ENCODE measurements at regions not wholly inside any gene's neighbourhood (a gene's known extent, or its start where the extent isn't known, plus 50 kb on each side); places are given as distances from the start of the nearest gene placed in this dataset.

DNA sequence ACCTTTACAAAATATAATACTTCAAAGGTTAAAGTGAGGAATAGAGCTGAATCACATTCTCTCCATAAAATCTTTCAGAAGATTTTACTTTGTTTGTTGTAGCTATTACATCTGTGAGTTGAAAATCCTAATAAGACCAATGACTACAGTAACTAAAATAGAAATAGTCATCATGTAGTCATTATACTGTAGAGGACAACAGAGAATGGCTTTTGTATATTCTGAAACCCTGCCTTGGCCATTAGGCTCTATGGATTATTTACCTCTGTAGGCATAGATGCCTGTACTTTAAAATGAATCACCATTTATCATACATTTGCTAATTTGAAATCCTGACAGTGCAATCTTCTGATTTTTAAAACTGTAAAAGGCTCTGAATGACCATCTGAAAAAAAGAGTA, 923.0 kb downstream of the REEP3 start:
- no peak overlapping the region for H3K27ac ChIP-seq
- H3K27me3 Mint-ChIP-seq (ENCODE audit: insufficient read depth, low read depth) = no peaks in the 10 kb centered on the region
- no peaks in the 10 kb centered on the region for H4K20me1 ChIP-seq (ENCODE audit: low read depth)
- TF ChIP-seq EZH2 (IDR thresholded peaks at IDR 0.05) (no peak), EZH2phosphoT487 (IDR thresholded peaks at IDR 0.05) (no peak)
- TF ChIP-seq, protein P1, sequence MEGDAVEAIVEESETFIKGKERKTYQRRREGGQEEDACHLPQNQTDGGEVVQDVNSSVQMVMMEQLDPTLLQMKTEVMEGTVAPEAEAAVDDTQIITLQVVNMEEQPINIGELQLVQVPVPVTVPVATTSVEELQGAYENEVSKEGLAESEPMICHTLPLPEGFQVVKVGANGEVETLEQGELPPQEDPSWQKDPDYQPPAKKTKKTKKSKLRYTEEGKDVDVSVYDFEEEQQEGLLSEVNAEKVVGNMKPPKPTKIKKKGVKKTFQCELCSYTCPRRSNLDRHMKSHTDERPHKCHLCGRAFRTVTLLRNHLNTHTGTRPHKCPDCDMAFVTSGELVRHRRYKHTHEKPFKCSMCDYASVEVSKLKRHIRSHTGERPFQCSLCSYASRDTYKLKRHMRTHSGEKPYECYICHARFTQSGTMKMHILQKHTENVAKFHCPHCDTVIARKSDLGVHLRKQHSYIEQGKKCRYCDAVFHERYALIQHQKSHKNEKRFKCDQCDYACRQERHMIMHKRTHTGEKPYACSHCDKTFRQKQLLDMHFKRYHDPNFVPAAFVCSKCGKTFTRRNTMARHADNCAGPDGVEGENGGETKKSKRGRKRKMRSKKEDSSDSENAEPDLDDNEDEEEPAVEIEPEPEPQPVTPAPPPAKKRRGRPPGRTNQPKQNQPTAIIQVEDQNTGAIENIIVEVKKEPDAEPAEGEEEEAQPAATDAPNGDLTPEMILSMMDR (IDR thresholded peaks at IDR 0.05) = no peak
- H3K36me3 Mint-ChIP-seq = peaks cover 2% of the 10 kb centered on the region
- H3K79me2 ChIP-seq (ENCODE audit: low read depth) = no peaks in the 10 kb centered on the region
- H3K9me3 ChIP-seq (ENCODE audit: low read depth) = no peaks in the 10 kb centered on the region
- no peak overlapping the region for H3K27ac Mint-ChIP-seq
- H3K4me2 ChIP-seq = no peak overlapping the region
- no peaks in the 10 kb centered on the region for H3K4me1 ChIP-seq
- no peak overlapping the region for H2AFZ ChIP-seq (replicated peaks)
- H3K4me3 Mint-ChIP-seq = no peak overlapping the region
- no peak for DNase-seq (ENCODE audit: low spot score)
- no peak overlapping the region for H3K9ac ChIP-seq
- H3K27me3 ChIP-seq = no peaks in the 10 kb centered on the region
- no peak overlapping the region for H3K4me3 ChIP-seq
- H3K4me1 Mint-ChIP-seq = peaks cover 21% of the 10 kb centered on the region
- peaks cover 7% of the 10 kb centered on the region for H3K9me3 Mint-ChIP-seq
- H3K36me3 ChIP-seq = no peaks in the 10 kb centered on the region
- no peaks in the 10 kb centered on the region for H3F3A ChIP-seq (ENCODE audit: low read depth)

DNA sequence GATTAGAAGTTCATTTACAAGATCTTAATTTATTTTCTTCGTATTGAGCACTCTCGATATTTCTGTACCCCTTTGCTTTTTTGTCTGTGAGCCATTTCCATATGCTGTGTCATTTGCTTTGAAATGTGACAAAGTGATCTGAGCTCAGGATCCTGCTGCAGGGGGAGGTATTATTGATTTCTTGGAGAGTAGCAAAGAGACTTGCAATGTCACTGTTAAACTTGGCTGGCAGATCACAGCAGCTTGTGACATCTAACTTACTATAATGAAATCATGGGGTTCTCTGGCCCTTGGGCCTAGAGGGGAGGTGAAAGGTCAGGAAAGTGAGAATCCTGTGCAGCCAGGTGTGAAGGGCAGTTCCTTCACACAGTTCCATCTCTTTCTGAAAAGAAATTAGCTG, 923.4 kb downstream of the REEP3 start:
- no peaks in the 10 kb centered on the region for H3K4me1 ChIP-seq
- no peaks in the 10 kb centered on the region for H3K27me3 Mint-ChIP-seq (ENCODE audit: insufficient read depth, low read depth)
- no peaks in the 10 kb centered on the region for H3F3A ChIP-seq (ENCODE audit: low read depth)
- peaks cover 2% of the 10 kb centered on the region for H3K36me3 Mint-ChIP-seq
- H3K9me3 Mint-ChIP-seq = peaks cover 4% of the 10 kb centered on the region
- no peak overlapping the region for H3K4me3 ChIP-seq
- no peak overlapping the region for H3K4me3 Mint-ChIP-seq
- H2AFZ ChIP-seq (replicated peaks) = no peak overlapping the region
- H3K9ac ChIP-seq = no peak overlapping the region
- no peak for TF ChIP-seq EZH2phosphoT487 (IDR thresholded peaks at IDR 0.05)
- no peak for TF ChIP-seq EZH2 (IDR thresholded peaks at IDR 0.05)
- TF ChIP-seq, protein P1 (IDR thresholded peaks at IDR 0.05) = no peak
- H3K4me2 ChIP-seq = no peak overlapping the region
- no peaks in the 10 kb centered on the region for H3K27me3 ChIP-seq
- H3K9me3 ChIP-seq (ENCODE audit: low read depth) = no peaks in the 10 kb centered on the region
- no peaks in the 10 kb centered on the region for H3K79me2 ChIP-seq (ENCODE audit: low read depth)
- H3K27ac Mint-ChIP-seq = no peak overlapping the region
- DNase-seq (ENCODE audit: low spot score) = no peak
- no peaks in the 10 kb centered on the region for H4K20me1 ChIP-seq (ENCODE audit: low read depth)
- no peak overlapping the region for H3K27ac ChIP-seq
- no peaks in the 10 kb centered on the region for H3K36me3 ChIP-seq
- H3K4me1 Mint-ChIP-seq = peaks cover 21% of the 10 kb centered on the region

GRCh38 chr10:64449603-64450002, 928.4 kb downstream of the REEP3 start:
- Histone ChIP-seq H4K20me1 (ENCODE audit: low read depth) (no peaks in the 10 kb centered on the region), H3K79me2 (ENCODE audit: low read depth) (no peaks in the 10 kb centered on the region), H3K4me1 (no peaks in the 10 kb centered on the region), H3K36me3 (no peaks in the 10 kb centered on the region), H2AFZ (replicated peaks) (no peak overlapping the region), H3F3A (ENCODE audit: low read depth) (no peaks in the 10 kb centered on the region), H3K4me3 (no peak overlapping the region), H3K27me3 (no peaks in the 10 kb centered on the region), H3K9me3 (ENCODE audit: low read depth) (no peaks in the 10 kb centered on the region), H3K9ac (no peak overlapping the region), H3K27ac (no peak overlapping the region), H3K4me2 (no peak overlapping the region)
- Mint-ChIP-seq H3K4me1 (peaks cover 16% of the 10 kb centered on the region), H3K27me3 (ENCODE audit: insufficient read depth, low read depth) (no peaks in the 10 kb centered on the region), H3K27ac (no peak overlapping the region), H3K9me3 (peaks cover 4% of the 10 kb centered on the region), H3K4me3 (no peak overlapping the region), H3K36me3 (no peaks in the 10 kb centered on the region)
- no peak for DNase-seq (ENCODE audit: low spot score)
- TF ChIP-seq EZH2 (IDR thresholded peaks at IDR 0.05) = no peak
- TF ChIP-seq EZH2phosphoT487 (IDR thresholded peaks at IDR 0.05) = no peak
- TF ChIP-seq, protein P1 (IDR thresholded peaks at IDR 0.05) = no peak

Measured in neural progenitor cell (in vitro differentiated cells).